Fibroblast of lung (primary cell): ENCODE measurements at regions not wholly inside any gene's neighbourhood (a gene's known extent, or its start where the extent isn't known, plus 50 kb on each side); places are given as distances from the start of the nearest gene placed in this dataset.

Source experiments
- DNase-seq, 2 donors: peaks; one replicate each; pipeline versions ENCODE4 v3.0.0 to v3.0.0-alpha.2; 2010; ENCODE audit warnings: low read depth in 2 of 2
- H2AFZ ChIP-seq: 2 replicates; pipeline ENCODE4 v1.5.1; 2012; ENCODE audit warnings: low read length, control low read depth, inconsistent platforms
- H3K27ac ChIP-seq: 2 replicates; pipeline ENCODE4 v1.5.1; 2011; ENCODE audit warnings: low read length, control low read depth; ENCODE audit not compliant: insufficient read depth
- H3K27me3 ChIP-seq: 2 replicates; pipeline ENCODE4 v1.5.1; 2011; ENCODE audit warnings: mild to moderate bottlenecking, low read length; ENCODE audit not compliant: control insufficient read depth, insufficient read depth
- H3K36me3 ChIP-seq: 2 replicates; pipeline ENCODE4 v1.5.1; 2011; ENCODE audit warnings: low read length; ENCODE audit not compliant: control insufficient read depth, insufficient read depth
- H3K4me1 ChIP-seq: 2 replicates; pipeline ENCODE4 v1.5.1; 2011; ENCODE audit warnings: low read length; ENCODE audit not compliant: control insufficient read depth, insufficient read depth; ENCODE audit errors: extremely low read depth
- H3K4me2 ChIP-seq: 2 replicates; pipeline ENCODE4 v1.5.1; 2011; ENCODE audit warnings: low read length, control low read depth; ENCODE audit not compliant: insufficient read depth; ENCODE audit errors: extremely low read depth
- H3K4me3 ChIP-seq, 4 experiments: fragments of 200-600 bp in 1 of 4; sonication (generic) in 1 of 4; replicated peaks in 1 of 4; 2 replicates each; pipeline ENCODE4 v1.5.1; 2011 to 2016; ENCODE audit warnings: low read length in 4 of 4, low read depth in 3 of 4, mild to moderate bottlenecking in 3 of 4, control low read depth in 2 of 4, inconsistent platforms in 1 of 4, mixed read lengths in 1 of 4; ENCODE audit not compliant: insufficient read depth in 1 of 4; ENCODE audit errors: control extremely low read depth in 1 of 4
- H3K79me2 ChIP-seq: 2 replicates; pipeline ENCODE4 v1.5.1; 2012; ENCODE audit warnings: mild to moderate bottlenecking, low read length, inconsistent platforms; ENCODE audit not compliant: control insufficient read depth, insufficient read depth
- H3K9ac ChIP-seq: 2 replicates; pipeline ENCODE4 v1.5.1; 2011; ENCODE audit warnings: mild to moderate bottlenecking, low read length, control low read depth; ENCODE audit not compliant: insufficient read depth
- H3K9me3 ChIP-seq: 2 replicates; pipeline ENCODE4 v1.5.1; 2012; ENCODE audit warnings: low read depth, low read length; ENCODE audit not compliant: control insufficient read depth, insufficient read depth
- H4K20me1 ChIP-seq: 2 replicates; pipeline ENCODE4 v1.5.1; 2011; ENCODE audit warnings: low read length; ENCODE audit not compliant: control insufficient read depth, insufficient read depth; ENCODE audit errors: extremely low read depth
- EZH2 ChIP-seq: IDR thresholded peaks from 2 replicates; pipeline ENCODE4 v1.5.1; 2012; ENCODE audit warnings: low read length, control low read depth, mild to moderate bottlenecking; ENCODE audit errors: missing control alignments
- TF ChIP-seq, protein P1 (sequence below), 2 donors: IDR thresholded peaks in 1 of 2; conservative IDR thresholded peaks in 1 of 2; 1 replicate in 1 of 2; 2 replicates in 1 of 2; pipeline ENCODE4 v1.5.1; 2011 to 2012; ENCODE audit warnings: low read length in 2 of 2, control low read depth in 1 of 2, inconsistent platforms in 1 of 2, low read depth in 1 of 2, mild to moderate bottlenecking in 1 of 2

DNA sequence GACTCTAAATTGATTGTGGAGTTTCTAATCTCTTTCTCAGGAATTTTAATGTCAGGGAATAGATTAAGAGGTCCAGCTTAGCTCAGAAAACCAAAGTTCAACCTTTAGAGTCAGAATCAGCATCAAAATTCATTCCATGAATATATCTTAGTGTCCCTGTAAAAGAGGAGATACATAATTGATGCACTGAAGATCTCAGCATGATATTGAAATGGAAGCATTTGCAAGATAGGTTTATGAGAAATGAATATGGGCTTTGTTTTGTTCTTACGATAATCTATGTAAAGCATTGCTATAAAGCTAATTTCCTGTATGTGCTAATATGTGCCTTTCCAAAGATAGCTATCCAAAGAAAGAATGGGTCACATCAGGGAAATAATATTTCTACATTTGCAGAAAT lies 404.5 kb upstream of the HSF2 start:
- H3K27ac ChIP-seq, result no peak overlapping the region
- H3K9me3 ChIP-seq, result no peaks in the 10 kb centered on the region
- H3K4me3 ChIP-seq, result no peak overlapping the region
- no peaks in the 10 kb centered on the region for H3K27me3 ChIP-seq
- H4K20me1 ChIP-seq, result no peaks in the 10 kb centered on the region
- no peak overlapping the region for H3K4me2 ChIP-seq
- TF ChIP-seq, protein P1, sequence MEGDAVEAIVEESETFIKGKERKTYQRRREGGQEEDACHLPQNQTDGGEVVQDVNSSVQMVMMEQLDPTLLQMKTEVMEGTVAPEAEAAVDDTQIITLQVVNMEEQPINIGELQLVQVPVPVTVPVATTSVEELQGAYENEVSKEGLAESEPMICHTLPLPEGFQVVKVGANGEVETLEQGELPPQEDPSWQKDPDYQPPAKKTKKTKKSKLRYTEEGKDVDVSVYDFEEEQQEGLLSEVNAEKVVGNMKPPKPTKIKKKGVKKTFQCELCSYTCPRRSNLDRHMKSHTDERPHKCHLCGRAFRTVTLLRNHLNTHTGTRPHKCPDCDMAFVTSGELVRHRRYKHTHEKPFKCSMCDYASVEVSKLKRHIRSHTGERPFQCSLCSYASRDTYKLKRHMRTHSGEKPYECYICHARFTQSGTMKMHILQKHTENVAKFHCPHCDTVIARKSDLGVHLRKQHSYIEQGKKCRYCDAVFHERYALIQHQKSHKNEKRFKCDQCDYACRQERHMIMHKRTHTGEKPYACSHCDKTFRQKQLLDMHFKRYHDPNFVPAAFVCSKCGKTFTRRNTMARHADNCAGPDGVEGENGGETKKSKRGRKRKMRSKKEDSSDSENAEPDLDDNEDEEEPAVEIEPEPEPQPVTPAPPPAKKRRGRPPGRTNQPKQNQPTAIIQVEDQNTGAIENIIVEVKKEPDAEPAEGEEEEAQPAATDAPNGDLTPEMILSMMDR (conservative IDR thresholded peaks at IDR 0.05 in 1 of 2, IDR thresholded peaks at IDR 0.05 in 1 of 2; ENCODE audit: low read depth in 1 of 2, low read length in 2 of 2), result no peak
- no peak for TF ChIP-seq EZH2
- H3K36me3 ChIP-seq, result no peaks in the 10 kb centered on the region
- H2AFZ ChIP-seq, result no peak overlapping the region
- H3K4me1 ChIP-seq, result no peaks in the 10 kb centered on the region
- H3K79me2 ChIP-seq, result no peaks in the 10 kb centered on the region
- H3K9ac ChIP-seq, result no peak overlapping the region
- DNase-seq, result no peak

DNA sequence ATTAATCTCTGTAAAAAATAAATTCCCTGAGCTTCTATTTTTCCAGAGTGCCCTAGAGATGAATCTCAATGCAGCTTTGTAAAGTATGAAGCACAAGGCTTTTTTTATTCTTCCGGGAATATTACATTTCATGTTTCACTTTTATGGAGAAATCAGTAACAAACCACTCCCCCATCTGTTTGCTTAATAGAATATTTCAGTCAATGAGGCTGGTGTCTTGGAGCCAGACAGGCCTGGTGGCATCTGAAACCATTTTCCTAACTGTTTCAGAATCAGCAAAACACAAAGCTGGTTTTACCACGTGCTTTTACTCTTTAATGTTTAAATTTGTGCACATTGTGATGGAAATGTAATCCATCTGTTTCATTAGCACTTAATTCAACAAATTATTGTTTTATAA lies 400.8 kb upstream of the HSF2 start:
- Histone ChIP-seq H3K27ac (no peak overlapping the region), H3K27me3 (no peaks in the 10 kb centered on the region), H3K79me2 (no peaks in the 10 kb centered on the region), H3K4me2 (no peak overlapping the region), H3K9ac (no peak overlapping the region), H3K4me3 (no peak overlapping the region), H3K9me3 (no peaks in the 10 kb centered on the region), H2AFZ (no peak overlapping the region), H3K36me3 (no peaks in the 10 kb centered on the region), H3K4me1 (no peaks in the 10 kb centered on the region), H4K20me1 (no peaks in the 10 kb centered on the region)
- TF ChIP-seq, protein P1 (conservative IDR thresholded peaks at IDR 0.05 in 1 of 2, IDR thresholded peaks at IDR 0.05 in 1 of 2; ENCODE audit: low read depth in 1 of 2, low read length in 2 of 2), result no peak
- TF ChIP-seq EZH2, result no peak
- DNase-seq, result no peak

DNA sequence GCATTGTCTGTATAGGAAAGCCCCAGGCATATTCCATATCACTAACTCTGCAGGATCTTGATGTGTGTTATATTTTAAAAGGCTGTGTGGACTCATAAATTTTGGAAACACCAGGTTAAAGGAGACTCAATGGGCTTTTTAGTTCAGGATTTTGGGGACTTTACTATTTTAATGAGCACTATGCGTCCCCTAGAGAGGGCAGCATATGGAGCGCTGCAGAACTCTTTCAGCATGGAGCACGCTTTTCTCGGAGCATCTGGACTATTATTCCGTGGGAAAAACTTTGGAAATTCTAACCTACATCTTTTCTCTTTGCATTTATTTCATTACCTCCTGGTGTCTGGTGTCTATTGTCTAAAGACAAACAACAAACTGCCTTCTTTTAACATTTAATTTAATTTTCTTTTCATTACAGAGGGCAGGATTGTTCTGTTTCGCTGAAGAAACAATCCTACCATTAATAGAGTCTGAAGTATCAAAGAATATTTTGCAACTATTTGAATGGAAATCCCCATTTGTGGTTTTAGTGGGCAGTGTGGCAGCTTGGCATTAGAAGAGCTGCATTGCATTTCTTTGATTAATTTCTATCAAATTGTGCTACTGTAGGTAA lies 399.9 kb upstream of the HSF2 start:
- Histone ChIP-seq H2AFZ (no peak overlapping the region), H3K9me3 (no peaks in the 10 kb centered on the region), H3K9ac (no peak overlapping the region), H3K27me3 (no peaks in the 10 kb centered on the region), H4K20me1 (no peaks in the 10 kb centered on the region), H3K4me3 (no peak overlapping the region), H3K36me3 (no peaks in the 10 kb centered on the region), H3K27ac (no peak overlapping the region), H3K4me2 (no peak overlapping the region), H3K4me1 (no peaks in the 10 kb centered on the region), H3K79me2 (no peaks in the 10 kb centered on the region)
- TF ChIP-seq EZH2, result no peak
- TF ChIP-seq, protein P1 (conservative IDR thresholded peaks at IDR 0.05 in 1 of 2, IDR thresholded peaks at IDR 0.05 in 1 of 2; ENCODE audit: low read depth in 1 of 2, low read length in 2 of 2), result no peak
- DNase-seq, result peak in 1 of 2 donors; percentile 3
